ENCODE measurements at regions not wholly inside any gene's neighbourhood (a gene's known extent, or its start where the extent isn't known, plus 50 kb on each side); places are given as distances from the start of the nearest gene placed in this dataset.
A peak's percentile ranks its signal among the peaks of the same experiment; 100 is the strongest.

DNA sequence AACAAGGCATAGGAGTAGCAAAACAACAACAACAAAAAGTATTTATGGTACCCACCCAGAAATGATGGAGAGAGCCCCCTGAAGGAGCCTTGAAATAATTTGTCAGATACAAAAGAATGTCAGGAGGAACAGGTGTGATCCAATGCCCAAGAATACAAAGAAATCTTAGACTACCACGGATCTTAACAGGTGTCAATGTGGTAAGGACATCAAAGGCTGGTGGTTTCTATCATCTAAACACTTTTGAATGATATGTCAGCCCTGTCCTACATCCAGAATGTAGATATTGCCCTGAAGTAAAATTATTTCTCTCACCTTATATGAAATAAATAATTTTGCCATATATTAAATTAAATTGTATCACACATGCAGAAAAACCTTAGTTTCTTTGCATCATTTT lies 386.4 kb upstream of the ANO5 start:
- no peaks in the 10 kb centered on the region for H3K9me3 ChIP-seq
- H3K27ac ChIP-seq: no peak overlapping the region
- intact Hi-C loops (cut with DNase I): loop anchor here in 1 of 2 donors (10.0 kb wide), 1 partner anchor 58 kb away; no protein-coding TSS in a partner anchor
- ATAC-seq: no peak
- TF ChIP-seq, protein P1, sequence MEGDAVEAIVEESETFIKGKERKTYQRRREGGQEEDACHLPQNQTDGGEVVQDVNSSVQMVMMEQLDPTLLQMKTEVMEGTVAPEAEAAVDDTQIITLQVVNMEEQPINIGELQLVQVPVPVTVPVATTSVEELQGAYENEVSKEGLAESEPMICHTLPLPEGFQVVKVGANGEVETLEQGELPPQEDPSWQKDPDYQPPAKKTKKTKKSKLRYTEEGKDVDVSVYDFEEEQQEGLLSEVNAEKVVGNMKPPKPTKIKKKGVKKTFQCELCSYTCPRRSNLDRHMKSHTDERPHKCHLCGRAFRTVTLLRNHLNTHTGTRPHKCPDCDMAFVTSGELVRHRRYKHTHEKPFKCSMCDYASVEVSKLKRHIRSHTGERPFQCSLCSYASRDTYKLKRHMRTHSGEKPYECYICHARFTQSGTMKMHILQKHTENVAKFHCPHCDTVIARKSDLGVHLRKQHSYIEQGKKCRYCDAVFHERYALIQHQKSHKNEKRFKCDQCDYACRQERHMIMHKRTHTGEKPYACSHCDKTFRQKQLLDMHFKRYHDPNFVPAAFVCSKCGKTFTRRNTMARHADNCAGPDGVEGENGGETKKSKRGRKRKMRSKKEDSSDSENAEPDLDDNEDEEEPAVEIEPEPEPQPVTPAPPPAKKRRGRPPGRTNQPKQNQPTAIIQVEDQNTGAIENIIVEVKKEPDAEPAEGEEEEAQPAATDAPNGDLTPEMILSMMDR (IDR thresholded peaks at IDR 0.05): no peak
- no peak for DNase-seq
- H3K4me3 ChIP-seq: no peak overlapping the region
- H3K4me1 ChIP-seq: no peaks in the 10 kb centered on the region
- H3K36me3 ChIP-seq (ENCODE audit: insufficient read depth in 1 of 2, low read depth in 1 of 2): no peaks in the 10 kb centered on the region
- no peaks in the 10 kb centered on the region for H3K27me3 ChIP-seq (ENCODE audit: insufficient read depth in 3 of 3, low read length in 2 of 3)
- WGBS, 3 donors: 52 to 69% (median 59%) methylated on average over 1 of the region's 1 CpG

DNA sequence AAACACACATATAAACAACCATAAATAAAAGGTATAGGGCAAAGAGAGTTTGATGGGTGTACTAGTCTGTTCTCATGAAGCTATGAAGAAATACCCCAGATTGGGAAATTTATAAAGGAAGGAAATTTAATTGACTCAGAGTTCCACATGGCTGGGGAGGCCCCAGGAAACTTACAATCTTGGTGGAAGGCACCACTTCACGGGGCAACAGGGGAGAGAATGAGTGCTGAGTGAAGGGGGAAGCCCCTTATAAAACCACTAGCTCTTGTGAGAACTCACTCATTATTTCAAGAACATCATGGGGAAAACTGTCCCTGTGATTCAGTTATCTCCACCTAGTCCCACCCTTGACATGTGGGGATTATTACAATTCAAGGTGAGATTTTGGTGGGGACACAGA lies 385.9 kb upstream of the ANO5 start:
- intact Hi-C loops (cut with DNase I): loop anchor here in 1 of 2 donors (10.0 kb wide), 1 partner anchor 58 kb away; no protein-coding TSS in a partner anchor
- Histone ChIP-seq H3K36me3 (ENCODE audit: insufficient read depth in 1 of 2, low read depth in 1 of 2) (no peaks in the 10 kb centered on the region), H3K27me3 (ENCODE audit: insufficient read depth in 3 of 3, low read length in 2 of 3) (no peaks in the 10 kb centered on the region), H3K9me3 (no peaks in the 10 kb centered on the region), H3K4me3 (no peak overlapping the region), H3K4me1 (no peaks in the 10 kb centered on the region), H3K27ac (no peak overlapping the region)
- no peak for DNase-seq
- TF ChIP-seq, protein P1 (IDR thresholded peaks at IDR 0.05): no peak
- no peak for ATAC-seq
- 73 to 78% (median 74%) methylated on average over 1 of the region's 1 CpG for WGBS, 3 donors

DNA sequence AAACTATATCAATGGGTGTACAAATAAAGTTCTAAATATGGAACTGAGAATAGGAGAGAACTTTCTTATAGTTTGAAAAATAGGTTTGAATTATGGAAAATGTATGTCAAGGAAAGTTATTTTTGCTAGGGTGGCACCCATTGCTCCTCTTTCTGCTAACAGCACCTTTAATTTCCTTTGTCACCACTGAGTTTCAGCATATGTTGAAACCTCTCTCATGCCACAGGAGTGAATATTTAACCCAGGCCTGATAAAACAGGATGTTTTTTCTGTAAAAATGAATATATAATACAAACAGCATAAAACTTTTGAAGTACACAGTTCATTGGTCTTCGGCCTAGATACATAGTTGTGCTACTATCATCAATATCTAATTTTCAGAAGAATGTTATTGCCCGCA lies 385.5 kb upstream of the ANO5 start:
- intact Hi-C loops (cut with DNase I): loop anchor here in 1 of 2 donors (10.0 kb wide), 1 partner anchor 57 kb away; no protein-coding TSS in a partner anchor
- no peaks in the 10 kb centered on the region for H3K27me3 ChIP-seq (ENCODE audit: insufficient read depth in 3 of 3, low read length in 2 of 3)
- no peaks in the 10 kb centered on the region for H3K4me1 ChIP-seq
- TF ChIP-seq, protein P1 (IDR thresholded peaks at IDR 0.05): no peak
- ATAC-seq (no peak), DNase-seq (no peak)
- H3K27ac ChIP-seq: no peak overlapping the region
- H3K9me3 ChIP-seq: no peaks in the 10 kb centered on the region
- 48 to 76% (median 68%) methylated on average over 2 of the region's 2 CpGs for WGBS, 3 donors
- no peaks in the 10 kb centered on the region for H3K36me3 ChIP-seq (ENCODE audit: insufficient read depth in 1 of 2, low read depth in 1 of 2)
- no peak overlapping the region for H3K4me3 ChIP-seq

DNA sequence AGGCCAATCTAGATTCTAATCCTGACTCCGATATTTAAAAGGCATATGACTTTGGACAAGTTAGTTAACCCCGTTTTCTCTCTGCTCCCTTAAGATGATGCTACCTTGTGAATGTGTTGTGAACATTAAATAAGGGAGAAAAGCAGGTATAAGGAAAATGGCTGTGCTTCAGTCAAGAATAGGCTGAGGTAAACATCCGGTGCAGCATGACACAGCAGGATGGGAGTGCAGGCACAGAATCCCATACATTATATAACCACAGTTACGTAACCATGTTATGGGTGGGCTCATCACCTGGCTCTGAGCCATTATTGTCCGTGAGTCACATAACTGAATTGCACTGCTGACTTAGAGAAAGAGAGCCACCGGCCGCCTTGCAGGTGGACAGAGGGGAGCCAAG lies 382.2 kb upstream of the ANO5 start:
- ATAC-seq (no peak), DNase-seq (peak in 1 of 2 donors; percentile 17)
- WGBS, 3 donors: 65 to 74% (median 69%) methylated on average over 7 of the region's 7 CpGs
- TF ChIP-seq, protein P1 (IDR thresholded peaks at IDR 0.05): no peak
- H3K36me3 ChIP-seq (ENCODE audit: insufficient read depth in 1 of 2, low read depth in 1 of 2): no peaks in the 10 kb centered on the region
- no peaks in the 10 kb centered on the region for H3K27me3 ChIP-seq (ENCODE audit: insufficient read depth in 3 of 3, low read length in 2 of 3)
- no peaks in the 10 kb centered on the region for H3K4me1 ChIP-seq
- H3K27ac ChIP-seq: no peak overlapping the region
- no peaks in the 10 kb centered on the region for H3K9me3 ChIP-seq
- H3K4me3 ChIP-seq: no peak overlapping the region
- intact Hi-C loops (cut with DNase I): no loop called here

DNA sequence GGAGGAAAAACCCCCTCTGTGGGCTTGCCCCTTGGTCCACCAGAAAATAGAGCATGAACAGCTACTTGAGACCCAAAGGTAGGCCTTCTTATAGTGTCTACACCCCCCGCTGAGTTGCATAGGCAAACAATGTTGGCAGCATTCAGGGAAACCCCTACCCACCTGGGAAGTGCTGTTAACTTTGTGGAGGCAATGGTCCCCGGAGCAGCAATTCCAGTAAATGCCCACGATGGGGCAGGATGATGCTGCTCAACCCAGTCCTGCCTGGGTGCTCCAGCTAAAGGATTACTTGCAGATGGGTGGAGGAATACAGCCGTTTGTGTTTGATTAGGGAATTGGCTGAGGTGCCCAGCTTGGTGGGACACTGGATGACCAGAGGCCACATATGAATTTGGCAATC lies 381.3 kb upstream of the ANO5 start:
- Histone ChIP-seq H3K27me3 (ENCODE audit: insufficient read depth in 3 of 3, low read length in 2 of 3) (no peaks in the 10 kb centered on the region), H3K4me1 (no peaks in the 10 kb centered on the region), H3K4me3 (no peak overlapping the region), H3K9me3 (no peaks in the 10 kb centered on the region), H3K36me3 (ENCODE audit: insufficient read depth in 1 of 2, low read depth in 1 of 2) (no peaks in the 10 kb centered on the region), H3K27ac (no peak overlapping the region)
- 51 to 61% (median 59%) methylated on average over 4 of the region's 4 CpGs for WGBS, 3 donors
- DNase-seq (no peak), ATAC-seq (no peak)
- TF ChIP-seq, protein P1 (IDR thresholded peaks at IDR 0.05): no peak
- intact Hi-C loops (cut with DNase I): no loop called here

Measured in psoas muscle (tissue), 7 donors.